H9 (cell line): ENCODE measurements at regions not wholly inside any gene's neighbourhood (a gene's known extent, or its start where the extent isn't known, plus 50 kb on each side); places are given as distances from the start of the nearest gene placed in this dataset.

Source experiments
- DNase-seq: peaks from one replicate; pipeline ENCODE4 v3.0.0-alpha.2; 2017
- H2AFZ ChIP-seq: one replicate; pipeline ENCODE4 v1.6.1; 2013; ENCODE audit warnings: mild to moderate bottlenecking, low read length, control low read depth, moderate library complexity
- H2AK5ac ChIP-seq: 2 replicates; pipeline ENCODE4 v1.6.1; 2013; ENCODE audit warnings: low read length, control low read depth, mixed read lengths; ENCODE audit not compliant: insufficient read length
- H2BK120ac ChIP-seq: one replicate; pipeline ENCODE4 v1.6.1; 2013; ENCODE audit warnings: low read depth, mild to moderate bottlenecking, low read length, control low read depth, inconsistent platforms; ENCODE audit not compliant: poor library complexity, severe bottlenecking
- H2BK12ac ChIP-seq: 2 replicates; pipeline ENCODE4 v1.6.1; 2013; ENCODE audit warnings: low read length, control low read depth, mixed read lengths, low read depth; ENCODE audit not compliant: insufficient read length
- H2BK15ac ChIP-seq: 2 replicates; pipeline ENCODE4 v1.6.1; 2013; ENCODE audit warnings: low read depth, low read length, control low read depth
- H2BK20ac ChIP-seq: one replicate; pipeline ENCODE4 v1.6.1; 2013; ENCODE audit warnings: low read depth, mild to moderate bottlenecking, low read length, control low read depth, inconsistent platforms; ENCODE audit not compliant: poor library complexity, severe bottlenecking
- H2BK5ac ChIP-seq: 2 replicates; pipeline ENCODE4 v1.6.1; 2013; ENCODE audit warnings: low read length, control low read depth, mixed read lengths; ENCODE audit not compliant: insufficient read length
- H3K14ac ChIP-seq: 2 replicates; pipeline ENCODE4 v1.6.1; 2013; ENCODE audit warnings: low read length, control low read depth; ENCODE audit not compliant: insufficient read depth
- H3K18ac ChIP-seq: 2 replicates; pipeline ENCODE4 v1.6.1; 2013; ENCODE audit warnings: low read depth, mild to moderate bottlenecking, mixed read lengths, low read length, control low read depth; ENCODE audit not compliant: insufficient read length
- H3K23ac ChIP-seq: 2 replicates; pipeline ENCODE4 v1.6.1; 2013; ENCODE audit warnings: low read length, control low read depth, mixed read lengths, low read depth; ENCODE audit not compliant: insufficient read length
- H3K23me2 ChIP-seq: 2 replicates; pipeline ENCODE4 v1.6.1; 2013; ENCODE audit warnings: low read depth, mild to moderate bottlenecking, mixed read lengths, low read length, control low read depth; ENCODE audit not compliant: insufficient read length, poor library complexity, severe bottlenecking
- H3K27ac ChIP-seq: 2 replicates; pipeline ENCODE4 v1.5.1; 2013; ENCODE audit warnings: low read length, control low read depth, mixed read lengths, low read depth; ENCODE audit not compliant: insufficient read length
- H3K27me3 ChIP-seq: 2 replicates; pipeline ENCODE4 v1.6.1; 2013; ENCODE audit warnings: low read length, control low read depth, inconsistent platforms; ENCODE audit not compliant: insufficient read depth
- H3K4ac ChIP-seq: 2 replicates; pipeline ENCODE4 v1.6.1; 2013; ENCODE audit warnings: low read depth, mild to moderate bottlenecking, control low read depth, inconsistent platforms, low read length, moderate library complexity
- H3K4me1 ChIP-seq: 2 replicates; pipeline ENCODE4 v1.6.1; 2013; ENCODE audit warnings: low read length, control low read depth, inconsistent platforms; ENCODE audit not compliant: insufficient read depth
- H3K4me2 ChIP-seq: 2 replicates; pipeline ENCODE4 v1.6.1; 2013; ENCODE audit warnings: low read length, control low read depth, mixed read lengths; ENCODE audit not compliant: insufficient read length, insufficient read depth
- H3K56ac ChIP-seq: 2 replicates; pipeline ENCODE4 v1.6.1; 2013; ENCODE audit warnings: low read depth, mild to moderate bottlenecking, mixed read lengths, low read length, control low read depth; ENCODE audit not compliant: insufficient read length
- H3K79me1 ChIP-seq: 2 replicates; pipeline ENCODE4 v1.6.1; 2013; ENCODE audit warnings: low read depth, mild to moderate bottlenecking, moderate library complexity, low read length, control low read depth, inconsistent platforms; ENCODE audit not compliant: insufficient read depth, poor library complexity, severe bottlenecking
- H3K79me2 ChIP-seq: 2 replicates; pipeline ENCODE4 v1.6.1; 2013; ENCODE audit warnings: low read length, control low read depth, inconsistent platforms; ENCODE audit not compliant: insufficient read depth
- H3K9ac ChIP-seq: 2 replicates; pipeline ENCODE4 v1.6.1; 2013; ENCODE audit warnings: low read length, control low read depth, mixed read lengths; ENCODE audit not compliant: insufficient read length; ENCODE audit errors: extremely low read depth
- H3K9me3 ChIP-seq: one replicate; pipeline ENCODE4 v1.6.1; 2013; ENCODE audit warnings: low read depth, low read length, inconsistent platforms; ENCODE audit not compliant: control insufficient read depth
- H3T11ph ChIP-seq: one replicate; pipeline ENCODE4 v1.6.1; 2013; ENCODE audit warnings: mild to moderate bottlenecking, low read length, control low read depth, inconsistent platforms
- H4K20me1 ChIP-seq: one replicate; pipeline ENCODE4 v1.6.1; 2013; ENCODE audit not compliant: control insufficient read depth, insufficient read length, insufficient read depth
- H4K5ac ChIP-seq: 2 replicates; pipeline ENCODE4 v1.6.1; 2013; ENCODE audit warnings: low read depth, mild to moderate bottlenecking, mixed read lengths, low read length, control low read depth; ENCODE audit not compliant: insufficient read length
- H4K8ac ChIP-seq: replicated peaks from 2 replicates; pipeline ENCODE4 v1.6.1; 2013; ENCODE audit warnings: low read length, control low read depth, mixed read lengths, low read depth; ENCODE audit not compliant: insufficient read length
- H4K91ac ChIP-seq: 2 replicates; pipeline ENCODE4 v1.6.1; 2013; ENCODE audit warnings: low read depth, mild to moderate bottlenecking, moderate library complexity, mixed read lengths, low read length, control low read depth; ENCODE audit not compliant: insufficient read length
- H3K27ac Mint-ChIP-seq, 3 experiments: 2 replicates in 2 of 3; 3 replicates in 1 of 3; pipeline ENCODE4 v1.8.0; 2020 to 2021; ENCODE audit warnings: mixed read lengths in 3 of 3, mild to moderate bottlenecking in 1 of 3, moderate library complexity in 1 of 3
- H3K27me3 Mint-ChIP-seq: 2 replicates; pipeline ENCODE4 v1.8.0; 2021; ENCODE audit warnings: low read depth, mild to moderate bottlenecking, moderate library complexity, mixed read lengths
- H3K36me3 Mint-ChIP-seq, 3 experiments: 2 replicates in 2 of 3; 3 replicates in 1 of 3; pipeline ENCODE4 v1.8.0; 2020 to 2021; ENCODE audit warnings: low read depth in 3 of 3, mixed read lengths in 3 of 3; ENCODE audit not compliant: insufficient read depth in 1 of 3
- H3K4me1 Mint-ChIP-seq, 2 experiments: 2 replicates each; pipeline ENCODE4 v1.8.0; 2020; ENCODE audit warnings: mixed read lengths in 2 of 2
- H3K4me3 Mint-ChIP-seq, 2 experiments: 2 replicates in 1 of 2; 3 replicates in 1 of 2; pipeline ENCODE4 v1.8.0; 2020 to 2021; ENCODE audit warnings: mild to moderate bottlenecking in 2 of 2, mixed read lengths in 2 of 2, moderate library complexity in 1 of 2
- H3K9me3 Mint-ChIP-seq, 2 experiments: 2 replicates in 1 of 2; 3 replicates in 1 of 2; pipeline ENCODE4 v1.8.0; 2020; ENCODE audit warnings: mild to moderate bottlenecking in 2 of 2, mixed read lengths in 2 of 2, moderate library complexity in 1 of 2
- WGBS: extraction: QIAGEN DNeasy Blood & Tissue Kit; methylation state at CpG from one replicate; pipeline ENCODE4 v1.1.7; 2013; ENCODE audit warnings: missing lambda C conversion rate, low lambda C conversion rate, mixed read lengths; ENCODE audit not compliant: insufficient read length; ENCODE audit errors: extremely low coverage; 5-methylcytosine and 5-hydroxymethylcytosine counted together
- TF ChIP-seq, protein P1 (sequence below): fragments of 200-600 bp; sonication (generic); conservative IDR thresholded peaks from 3 replicates; pipeline ENCODE4 v1.8.0; 2021; ENCODE audit warnings: antibody characterized with exemption, mild to moderate bottlenecking

DNA sequence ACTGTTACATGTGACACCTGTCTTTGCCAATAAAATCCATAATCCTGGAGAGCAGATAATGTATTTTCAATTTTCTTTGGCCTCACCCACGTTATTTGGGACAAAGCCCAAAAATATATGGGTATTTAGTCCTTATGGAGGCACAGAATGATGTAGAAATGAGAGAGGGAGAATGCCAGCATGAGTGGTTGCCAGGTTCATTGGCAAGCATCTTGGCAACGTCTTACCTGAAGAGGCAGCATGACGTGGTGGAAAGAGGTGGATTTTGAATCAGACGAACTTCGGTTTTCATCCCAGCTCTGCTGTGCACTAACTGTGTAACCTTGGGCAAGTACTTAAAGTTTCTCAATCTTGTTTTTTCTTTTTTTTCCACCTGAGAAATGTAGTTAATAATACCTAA is 969.6 kb upstream of the PIK3C3 start:
- Histone ChIP-seq H4K5ac (no peak overlapping the region), H3K79me2 (no peaks in the 10 kb centered on the region), H2BK15ac (no peak overlapping the region), H3K27ac (no peak overlapping the region), H3K23me2 (no peaks in the 10 kb centered on the region), H3K4me1 (no peaks in the 10 kb centered on the region), H3K14ac (no peak overlapping the region), H3K4ac (no peak overlapping the region), H2BK20ac (no peak overlapping the region), H3T11ph (no peak overlapping the region), H2AFZ (no peak overlapping the region), H3K4me2 (no peak overlapping the region), H3K23ac (no peak overlapping the region), H2AK5ac (no peak overlapping the region), H4K20me1 (no peaks in the 10 kb centered on the region), H3K18ac (no peak overlapping the region), H4K91ac (no peak overlapping the region), H3K9me3 (no peaks in the 10 kb centered on the region), H2BK5ac (no peak overlapping the region), H2BK12ac (no peak overlapping the region), H4K8ac (no peak overlapping the region), H3K9ac (no peak overlapping the region), H3K79me1 (no peaks in the 10 kb centered on the region), H3K27me3 (no peaks in the 10 kb centered on the region), H2BK120ac (no peak overlapping the region), H3K56ac (no peak overlapping the region)
- DNase-seq = no peak
- no peaks in the 10 kb centered on the region for H3K9me3 Mint-ChIP-seq
- no peaks in the 10 kb centered on the region for H3K36me3 Mint-ChIP-seq
- no peaks in the 10 kb centered on the region for H3K27me3 Mint-ChIP-seq
- WGBS = no CpG with 5 or more reads among the region's 5 CpGs
- H3K4me1 Mint-ChIP-seq = peaks cover 0 to 6% of the 10 kb centered on the region in 2 experiments; a peak in 1 of 4 replicates
- TF ChIP-seq, protein P1, sequence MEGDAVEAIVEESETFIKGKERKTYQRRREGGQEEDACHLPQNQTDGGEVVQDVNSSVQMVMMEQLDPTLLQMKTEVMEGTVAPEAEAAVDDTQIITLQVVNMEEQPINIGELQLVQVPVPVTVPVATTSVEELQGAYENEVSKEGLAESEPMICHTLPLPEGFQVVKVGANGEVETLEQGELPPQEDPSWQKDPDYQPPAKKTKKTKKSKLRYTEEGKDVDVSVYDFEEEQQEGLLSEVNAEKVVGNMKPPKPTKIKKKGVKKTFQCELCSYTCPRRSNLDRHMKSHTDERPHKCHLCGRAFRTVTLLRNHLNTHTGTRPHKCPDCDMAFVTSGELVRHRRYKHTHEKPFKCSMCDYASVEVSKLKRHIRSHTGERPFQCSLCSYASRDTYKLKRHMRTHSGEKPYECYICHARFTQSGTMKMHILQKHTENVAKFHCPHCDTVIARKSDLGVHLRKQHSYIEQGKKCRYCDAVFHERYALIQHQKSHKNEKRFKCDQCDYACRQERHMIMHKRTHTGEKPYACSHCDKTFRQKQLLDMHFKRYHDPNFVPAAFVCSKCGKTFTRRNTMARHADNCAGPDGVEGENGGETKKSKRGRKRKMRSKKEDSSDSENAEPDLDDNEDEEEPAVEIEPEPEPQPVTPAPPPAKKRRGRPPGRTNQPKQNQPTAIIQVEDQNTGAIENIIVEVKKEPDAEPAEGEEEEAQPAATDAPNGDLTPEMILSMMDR = no peak
- H3K4me3 Mint-ChIP-seq = no peak overlapping the region
- no peak overlapping the region for H3K27ac Mint-ChIP-seq
